Caco-2 (cell line): ENCODE measurements at regions not wholly inside any gene's neighbourhood (a gene's known extent, or its start where the extent isn't known, plus 50 kb on each side); places are given as distances from the start of the nearest gene placed in this dataset.

Source experiments
- BruUV-seq: library from RNA; stranded (reverse); fragments of 400-500 nt; replicated peaks from 2 replicates; lab custom pipeline; 2021; lab: Mats Ljungman, UMichigan
- CTCF ChIA-PET: fragments of 300-600 bp; sonication (Branson Sonifier 250); formaldehyde crosslinking; loops from one replicate; lab custom pipeline; 2022; ENCODE audit warnings: antibody characterized with exemption; lab: Charles Lee
- POLR2A ChIA-PET: fragments of 300-600 bp; sonication (Branson Sonifier 250); formaldehyde crosslinking; loops from one replicate; lab custom pipeline; 2022; ENCODE audit warnings: antibody characterized with exemption; lab: Charles Lee
- DNase-seq, 2 experiments: peaks; one replicate each; pipeline versions ENCODE4 v3.0.0 to v3.0.0-alpha.2; 2020 to 2022
- H3K27me3 ChIP-seq: replicated peaks from 2 replicates; pipeline ENCODE4 v1.6.0; 2011; ENCODE audit warnings: low read length; ENCODE audit not compliant: control insufficient read depth, insufficient read depth
- H3K36me3 ChIP-seq: 2 replicates; pipeline ENCODE4 v1.5.1; 2011; ENCODE audit warnings: low read length; ENCODE audit not compliant: control insufficient read depth, insufficient read depth
- H3K4me1 ChIP-seq: fragments of 250-450 bp; sonication (Bioruptor Pico); 2 replicates; pipeline ENCODE4 v1.5.1; 2020; ENCODE audit warnings: mild to moderate bottlenecking
- H3K4me3 ChIP-seq: 2 replicates; pipeline ENCODE4 v1.5.1; 2011; ENCODE audit warnings: low read depth, mild to moderate bottlenecking, control low read depth, low read length
- H3K9me3 ChIP-seq: fragments of 250-450 bp; sonication (Bioruptor Pico); 2 replicates; pipeline ENCODE4 v1.5.1; 2020; ENCODE audit warnings: mild to moderate bottlenecking, moderate library complexity
- H3K27ac Mint-ChIP-seq: one replicate; pipeline ENCODE4 v1.8.0; 2022; ENCODE audit warnings: mixed read lengths; ENCODE audit not compliant: unreplicated experiment
- H3K27me3 Mint-ChIP-seq: one replicate; pipeline ENCODE4 v1.8.0; 2022; ENCODE audit warnings: mixed read lengths; ENCODE audit not compliant: insufficient read depth, unreplicated experiment
- H3K36me3 Mint-ChIP-seq: one replicate; pipeline ENCODE4 v1.8.0; 2022; ENCODE audit warnings: mild to moderate bottlenecking, mixed read lengths; ENCODE audit not compliant: insufficient read depth, unreplicated experiment
- H3K4me1 Mint-ChIP-seq: one replicate; pipeline ENCODE4 v1.8.0; 2022; ENCODE audit warnings: low read depth, mixed read lengths; ENCODE audit not compliant: unreplicated experiment
- H3K4me3 Mint-ChIP-seq: one replicate; pipeline ENCODE4 v1.8.0; 2022; ENCODE audit warnings: mild to moderate bottlenecking, moderate library complexity, mixed read lengths; ENCODE audit not compliant: unreplicated experiment
- H3K9me3 Mint-ChIP-seq: one replicate; pipeline ENCODE4 v1.8.0; 2022; ENCODE audit warnings: mixed read lengths; ENCODE audit not compliant: unreplicated experiment
- CTCF ChIP-seq, 2 experiments: fragments of 200-600 bp in 1 of 2; IDR thresholded peaks; 1 replicate in 1 of 2; 2 replicates in 1 of 2; pipeline versions ENCODE4 v1.5.1 to v1.8.0; 2011 to 2022; ENCODE audit warnings: antibody characterized with exemption in 1 of 2, control low read depth in 1 of 2, inconsistent platforms in 1 of 2, low read depth in 1 of 2, low read length in 1 of 2, mild to moderate bottlenecking in 1 of 2, moderate library complexity in 1 of 2; ENCODE audit not compliant: insufficient read depth in 1 of 2, severe bottlenecking in 1 of 2, unreplicated experiment in 1 of 2
- intact Hi-C: fragments of 100-400 bp; cut with micrococcal nuclease; formaldehyde crosslinking; loops from one replicate; pipeline ENCODE4 v1.10.0; 2022; ENCODE audit not compliant: unreplicated experiment

DNA sequence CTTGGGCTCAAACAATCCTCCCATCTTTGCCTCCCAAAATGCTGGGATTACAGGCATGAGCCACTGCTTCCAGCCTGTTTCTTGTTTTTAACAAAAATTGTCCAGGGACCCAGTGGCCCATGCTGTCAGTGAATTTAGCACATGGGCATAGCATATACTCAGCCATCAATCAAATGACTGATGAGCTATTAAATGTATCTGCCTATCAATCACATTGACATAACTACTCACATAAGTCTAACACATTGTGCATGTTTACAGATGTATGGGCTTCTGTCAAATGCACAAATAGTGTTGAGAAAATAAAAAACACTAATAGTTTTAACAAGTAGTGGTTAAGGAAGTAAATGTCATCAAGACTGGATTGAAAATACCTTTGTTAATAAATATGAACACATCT lies 249.4 kb downstream of the COX18 start:
- Histone ChIP-seq H3K27me3 (no peaks in the 10 kb centered on the region), H3K4me1 (no peaks in the 10 kb centered on the region), H3K36me3 (no peaks in the 10 kb centered on the region), H3K4me3 (no peak overlapping the region), H3K9me3 (no peaks in the 10 kb centered on the region)
- TF ChIP-seq CTCF (IDR thresholded peaks at IDR 0.05; ENCODE audit: insufficient read depth in 1 of 2, low read depth in 1 of 2, low read length in 1 of 2, severe bottlenecking in 1 of 2, unreplicated experiment in 1 of 2), result no peak
- Mint-ChIP-seq H3K27me3 (peaks cover 8% of the 10 kb centered on the region), H3K4me1 (no peaks in the 10 kb centered on the region), H3K9me3 (no peaks in the 10 kb centered on the region), H3K36me3 (no peaks in the 10 kb centered on the region), H3K27ac (no peak overlapping the region), H3K4me3 (no peak overlapping the region)
- CTCF ChIA-PET, result no interaction called here
- POLR2A ChIA-PET, result no interaction called here
- no TSS peak for BruUV-seq
- DNase-seq, result no peak
- intact Hi-C loops, result no loop called here

- Mint-ChIP-seq H3K27me3 (peaks cover 8% of the 10 kb centered on the region), H3K36me3 (no peaks in the 10 kb centered on the region), H3K4me3 (no peak overlapping the region), H3K4me1 (no peaks in the 10 kb centered on the region), H3K9me3 (no peaks in the 10 kb centered on the region), H3K27ac (no peak overlapping the region)
- H3K36me3 ChIP-seq, result no peaks in the 10 kb centered on the region
- CTCF ChIA-PET, result no interaction called here
- H3K4me1 ChIP-seq, result no peaks in the 10 kb centered on the region
- H3K9me3 ChIP-seq, result no peaks in the 10 kb centered on the region
- intact Hi-C loops, result no loop called here
- POLR2A ChIA-PET, result no interaction called here
- H3K27me3 ChIP-seq, result no peaks in the 10 kb centered on the region
- no peak overlapping the region for H3K4me3 ChIP-seq
- DNase-seq, result no peak
- BruUV-seq, result no TSS peak
- TF ChIP-seq CTCF (IDR thresholded peaks at IDR 0.05; ENCODE audit: insufficient read depth in 1 of 2, low read depth in 1 of 2, low read length in 1 of 2, severe bottlenecking in 1 of 2, unreplicated experiment in 1 of 2), result no peak
Observed at GRCh38 chr4:72817012-72817411, 248.0 kb upstream of the ADAMTS3 start.

- H3K36me3 Mint-ChIP-seq, result no peaks in the 10 kb centered on the region
- Histone ChIP-seq H3K4me1 (no peaks in the 10 kb centered on the region), H3K36me3 (no peaks in the 10 kb centered on the region), H3K4me3 (no peak overlapping the region), H3K27me3 (no peaks in the 10 kb centered on the region), H3K9me3 (no peaks in the 10 kb centered on the region)
- ChIA-PET CTCF (no interaction called here), POLR2A (no interaction called here)
- H3K4me1 Mint-ChIP-seq, result no peaks in the 10 kb centered on the region
- DNase-seq, result no peak
- no peak overlapping the region for H3K4me3 Mint-ChIP-seq
- no TSS peak for BruUV-seq
- H3K9me3 Mint-ChIP-seq, result no peaks in the 10 kb centered on the region
- intact Hi-C loops, result no loop called here
- H3K27ac Mint-ChIP-seq, result no peak overlapping the region
- no peak for TF ChIP-seq CTCF (IDR thresholded peaks at IDR 0.05; ENCODE audit: insufficient read depth in 1 of 2, low read depth in 1 of 2, low read length in 1 of 2, severe bottlenecking in 1 of 2, unreplicated experiment in 1 of 2)
- no peaks in the 10 kb centered on the region for H3K27me3 Mint-ChIP-seq
Observed at GRCh38 chr4:72814241-72814640, 245.2 kb upstream of the ADAMTS3 start.
